Activated naive CD8-positive, alpha-beta T cell treated with anti-CD3 and anti-CD28 coated beads, Interleukin-2, amount 10 ng/mL, durations not matched to agents 7 days and 5 days (primary cell): ENCODE measurements at regions not wholly inside any gene's neighbourhood (a gene's known extent, or its start where the extent isn't known, plus 50 kb on each side); places are given as distances from the start of the nearest gene placed in this dataset.

Experiments used
- ATAC-seq: fragments of 150-1000 bp; cut with Tn5 transposase; one replicate; pipeline ENCODE4 v1.10.0; 2021; ENCODE audit warnings: low read depth, moderate library complexity
- POLR2A ChIA-PET: fragments of 350-600 bp; sonication (Branson Sonifier 250); formaldehyde crosslinking; loops from one replicate; lab custom pipeline; 2021; ENCODE audit warnings: antibody characterized with exemption; lab: Charles Lee
- DNase-seq: peaks from one replicate; pipeline ENCODE4 v3.0.0; 2021
- H3K27ac Mint-ChIP-seq: one replicate; pipeline ENCODE4 v1.8.0; 2022; ENCODE audit warnings: mild to moderate bottlenecking, mixed read lengths
- H3K27me3 Mint-ChIP-seq: one replicate; pipeline ENCODE4 v1.8.0; 2022; ENCODE audit warnings: mild to moderate bottlenecking, moderate library complexity, mixed read lengths
- H3K36me3 Mint-ChIP-seq: one replicate; pipeline ENCODE4 v1.8.0; 2021; ENCODE audit warnings: mild to moderate bottlenecking, mixed read lengths
- H3K4me1 Mint-ChIP-seq: one replicate; pipeline ENCODE4 v1.8.0; 2021; ENCODE audit warnings: mixed read lengths
- H3K4me3 Mint-ChIP-seq: one replicate; pipeline ENCODE4 v1.8.0; 2022; ENCODE audit warnings: mild to moderate bottlenecking, moderate library complexity, mixed read lengths
- H3K9me3 Mint-ChIP-seq: one replicate; pipeline ENCODE4 v1.8.0; 2021; ENCODE audit warnings: mixed read lengths

DNA sequence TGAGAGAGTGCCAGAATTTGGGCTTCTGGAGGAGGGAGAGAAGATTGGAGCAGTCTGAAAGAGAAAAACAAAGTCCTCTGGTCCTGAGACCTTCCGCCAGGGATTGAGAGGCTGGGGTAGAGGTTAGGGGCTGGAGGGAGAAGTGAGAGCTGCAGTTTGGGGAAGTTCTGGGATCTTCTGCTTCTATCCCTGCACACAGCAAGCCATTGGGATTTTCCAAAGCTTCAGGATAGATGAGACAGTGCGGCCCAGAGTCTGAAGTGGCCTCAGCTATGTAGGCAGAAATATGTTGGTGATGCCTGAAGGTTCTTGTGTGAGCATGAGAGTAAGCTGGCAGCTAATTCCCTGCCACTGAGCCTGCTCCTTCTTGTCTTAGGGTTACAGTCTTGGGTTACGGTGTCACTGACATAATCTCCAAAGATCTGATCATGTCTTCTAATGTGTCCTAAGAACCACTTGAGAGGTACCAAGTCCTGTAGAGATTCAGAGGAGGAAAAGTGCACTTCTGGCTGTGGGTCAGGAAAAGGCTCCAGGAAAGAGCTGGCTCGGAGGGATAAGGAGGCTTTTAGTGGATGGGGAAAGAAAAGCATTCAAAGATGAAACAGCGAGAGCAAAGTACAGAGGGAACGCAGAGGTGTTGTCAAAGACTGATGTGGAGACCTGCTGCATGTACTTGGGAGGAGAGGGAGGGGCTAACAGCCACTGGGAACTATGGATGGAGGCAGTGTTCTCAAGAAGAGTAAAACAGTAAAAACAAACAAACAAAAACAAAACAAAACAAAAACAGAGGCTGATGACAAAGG, 131.1 kb upstream of the MYLIP start:
- Mint-ChIP-seq H3K27ac (no peak overlapping the region), H3K9me3 (no peaks in the 10 kb centered on the region), H3K36me3 (no peaks in the 10 kb centered on the region), H3K4me1 (peaks cover 4% of the 10 kb centered on the region), H3K27me3 (peaks cover 2% of the 10 kb centered on the region), H3K4me3 (no peak overlapping the region)
- POLR2A ChIA-PET = no interaction called here
- DNase-seq = no peak
- ATAC-seq = no peak

DNA sequence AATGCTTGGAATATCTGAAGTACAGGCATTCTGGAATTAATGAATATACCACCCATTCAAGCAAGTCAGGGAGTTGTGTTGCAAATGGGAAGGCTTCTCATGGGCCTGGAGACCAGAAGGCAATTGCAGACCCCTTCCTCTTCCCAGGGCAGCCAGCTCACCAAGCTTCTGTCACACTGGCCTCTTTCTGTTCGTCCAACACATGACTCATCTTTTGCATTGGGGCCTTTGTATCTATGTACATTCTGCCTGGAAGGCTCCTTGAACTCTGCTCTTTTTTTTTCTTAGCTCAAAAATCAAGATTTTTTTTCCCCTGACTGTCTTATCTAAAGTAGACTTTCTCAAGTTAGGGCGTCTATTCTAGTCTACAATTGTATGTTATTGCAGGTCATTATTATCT, 132.9 kb upstream of the MYLIP start:
- POLR2A ChIA-PET = no interaction called here
- Mint-ChIP-seq H3K9me3 (no peaks in the 10 kb centered on the region), H3K27me3 (peaks cover 2% of the 10 kb centered on the region), H3K4me1 (peaks cover 4% of the 10 kb centered on the region), H3K27ac (no peak overlapping the region), H3K4me3 (no peak overlapping the region), H3K36me3 (no peaks in the 10 kb centered on the region)
- DNase-seq = no peak
- ATAC-seq = no peak

DNA sequence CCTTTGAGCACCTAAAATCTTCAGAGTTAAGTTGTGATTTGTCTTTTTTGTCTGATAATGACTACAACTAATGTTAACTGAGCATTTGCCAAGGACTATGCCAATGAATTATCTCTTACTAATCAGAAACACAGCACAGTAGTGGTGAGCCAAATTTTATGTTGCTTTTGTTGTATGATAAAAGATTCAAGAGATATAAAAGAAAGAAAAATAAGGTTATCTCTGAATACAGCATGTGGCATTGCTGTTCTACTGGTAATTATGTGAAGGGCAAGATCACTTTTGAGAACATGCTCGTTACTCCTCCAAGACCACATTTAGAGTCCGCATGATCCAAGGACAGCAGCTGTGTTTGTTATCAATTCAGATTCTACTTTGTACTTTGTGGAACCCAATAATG, 133.4 kb upstream of the MYLIP start:
- Mint-ChIP-seq H3K9me3 (no peaks in the 10 kb centered on the region), H3K4me3 (no peak overlapping the region), H3K36me3 (no peaks in the 10 kb centered on the region), H3K27me3 (peaks cover 2% of the 10 kb centered on the region), H3K4me1 (peaks cover 4% of the 10 kb centered on the region), H3K27ac (no peak overlapping the region)
- ATAC-seq (no peak), DNase-seq (no peak)
- POLR2A ChIA-PET = no interaction called here

- Mint-ChIP-seq H3K4me1 (peaks cover 4% of the 10 kb centered on the region), H3K27me3 (peaks cover 5% of the 10 kb centered on the region), H3K36me3 (no peaks in the 10 kb centered on the region), H3K4me3 (no peak overlapping the region), H3K27ac (no peak overlapping the region), H3K9me3 (no peaks in the 10 kb centered on the region)
- POLR2A ChIA-PET = no interaction called here
- DNase-seq = no peak
- no peak for ATAC-seq
Measured at GRCh38 chr6:15994814-15995459, 133.9 kb upstream of the MYLIP start.

GRCh38 chr6:15993716-15994228, 135.1 kb upstream of the MYLIP start:
- no peaks in the 10 kb centered on the region for H3K36me3 Mint-ChIP-seq
- no peak overlapping the region for H3K4me3 Mint-ChIP-seq
- H3K27ac Mint-ChIP-seq = no peak overlapping the region
- ATAC-seq (no peak), DNase-seq (no peak)
- POLR2A ChIA-PET = no interaction called here
- H3K9me3 Mint-ChIP-seq = no peaks in the 10 kb centered on the region
- H3K27me3 Mint-ChIP-seq = peaks cover 4% of the 10 kb centered on the region
- peaks cover 4% of the 10 kb centered on the region for H3K4me1 Mint-ChIP-seq

- Mint-ChIP-seq H3K27me3 (peaks cover 7% of the 10 kb centered on the region), H3K27ac (no peak overlapping the region), H3K9me3 (no peaks in the 10 kb centered on the region), H3K4me3 (no peak overlapping the region), H3K36me3 (no peaks in the 10 kb centered on the region), H3K4me1 (peaks cover 4% of the 10 kb centered on the region)
- POLR2A ChIA-PET = no interaction called here
- no peak for DNase-seq
- ATAC-seq = no peak
Measured at GRCh38 chr6:15990179-15990578, 138.7 kb upstream of the MYLIP start.

- no peak for ATAC-seq
- no peak for DNase-seq
- H3K4me1 Mint-ChIP-seq = no peaks in the 10 kb centered on the region
- H3K4me3 Mint-ChIP-seq = no peak overlapping the region
- H3K27ac Mint-ChIP-seq = no peak overlapping the region
- H3K27me3 Mint-ChIP-seq = peaks cover 7% of the 10 kb centered on the region
- POLR2A ChIA-PET = no interaction called here
- H3K36me3 Mint-ChIP-seq = no peaks in the 10 kb centered on the region
- H3K9me3 Mint-ChIP-seq = no peaks in the 10 kb centered on the region
Measured at GRCh38 chr6:15989397-15989796, 139.5 kb upstream of the MYLIP start.

DNA sequence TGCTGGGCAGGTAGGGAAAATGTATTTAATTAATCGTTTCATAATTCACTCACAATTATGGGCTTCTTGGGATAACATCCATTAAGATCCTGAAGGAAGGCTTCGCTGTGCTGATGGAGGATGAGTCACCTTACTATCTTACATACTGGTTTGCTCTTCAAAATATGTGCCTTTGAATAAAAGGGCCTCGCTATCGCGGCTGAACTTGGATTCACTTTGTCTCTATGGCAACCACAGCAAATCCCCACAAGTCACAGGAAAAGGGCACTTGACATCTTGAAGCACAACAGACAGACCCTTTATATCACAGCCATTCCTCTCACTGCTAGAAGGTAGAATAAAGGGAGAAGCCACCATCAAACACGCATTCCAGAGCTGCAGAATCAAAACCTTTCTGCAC, 141.3 kb upstream of the MYLIP start:
- ATAC-seq = no peak
- no peak for DNase-seq
- H3K27ac Mint-ChIP-seq = no peak overlapping the region
- H3K4me1 Mint-ChIP-seq = no peaks in the 10 kb centered on the region
- H3K36me3 Mint-ChIP-seq = no peaks in the 10 kb centered on the region
- H3K27me3 Mint-ChIP-seq = peaks cover 9% of the 10 kb centered on the region
- POLR2A ChIA-PET = no interaction called here
- peaks cover 1% of the 10 kb centered on the region for H3K9me3 Mint-ChIP-seq
- no peak overlapping the region for H3K4me3 Mint-ChIP-seq

- POLR2A ChIA-PET = no interaction called here
- Mint-ChIP-seq H3K27ac (no peak overlapping the region), H3K36me3 (no peaks in the 10 kb centered on the region), H3K27me3 (peaks cover 9% of the 10 kb centered on the region), H3K4me3 (no peak overlapping the region), H3K4me1 (no peaks in the 10 kb centered on the region), H3K9me3 (peaks cover 1% of the 10 kb centered on the region)
- ATAC-seq = no peak
- no peak for DNase-seq
Measured at GRCh38 chr6:15986027-15986629, 142.8 kb upstream of the MYLIP start.

- H3K27me3 Mint-ChIP-seq = peaks cover 9% of the 10 kb centered on the region
- H3K36me3 Mint-ChIP-seq = no peaks in the 10 kb centered on the region
- H3K9me3 Mint-ChIP-seq = peaks cover 1% of the 10 kb centered on the region
- H3K27ac Mint-ChIP-seq = no peak overlapping the region
- no peaks in the 10 kb centered on the region for H3K4me1 Mint-ChIP-seq
- POLR2A ChIA-PET = no interaction called here
- ATAC-seq = no peak
- DNase-seq = no peak
- no peak overlapping the region for H3K4me3 Mint-ChIP-seq
Measured at GRCh38 chr6:15985379-15985959, 143.4 kb upstream of the MYLIP start.

DNA sequence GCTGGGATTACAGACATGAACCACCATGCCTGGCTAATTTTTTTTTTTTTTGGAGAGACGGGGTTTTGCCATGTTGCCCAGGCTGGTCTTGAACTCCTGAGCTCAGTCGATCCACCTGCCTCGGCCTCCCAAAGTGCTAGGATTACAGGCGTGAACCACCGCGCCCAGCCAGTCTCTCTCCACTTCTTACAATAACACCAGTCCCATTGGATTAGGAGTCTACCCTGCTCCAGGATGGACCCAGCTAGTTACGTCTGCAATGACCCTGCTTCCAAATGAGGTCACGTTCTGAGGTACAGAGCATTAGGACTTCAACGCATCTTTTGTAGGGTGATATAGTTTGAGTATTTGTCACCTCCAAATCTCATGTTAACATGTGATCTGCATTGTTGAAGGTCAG, 146.9 kb upstream of the MYLIP start:
- H3K4me3 Mint-ChIP-seq = no peak overlapping the region
- DNase-seq = no peak
- POLR2A ChIA-PET = no interaction called here
- no peaks in the 10 kb centered on the region for H3K4me1 Mint-ChIP-seq
- peaks cover 8% of the 10 kb centered on the region for H3K27me3 Mint-ChIP-seq
- ATAC-seq = no peak
- no peak overlapping the region for H3K27ac Mint-ChIP-seq
- peaks cover 3% of the 10 kb centered on the region for H3K9me3 Mint-ChIP-seq
- H3K36me3 Mint-ChIP-seq = no peaks in the 10 kb centered on the region

DNA sequence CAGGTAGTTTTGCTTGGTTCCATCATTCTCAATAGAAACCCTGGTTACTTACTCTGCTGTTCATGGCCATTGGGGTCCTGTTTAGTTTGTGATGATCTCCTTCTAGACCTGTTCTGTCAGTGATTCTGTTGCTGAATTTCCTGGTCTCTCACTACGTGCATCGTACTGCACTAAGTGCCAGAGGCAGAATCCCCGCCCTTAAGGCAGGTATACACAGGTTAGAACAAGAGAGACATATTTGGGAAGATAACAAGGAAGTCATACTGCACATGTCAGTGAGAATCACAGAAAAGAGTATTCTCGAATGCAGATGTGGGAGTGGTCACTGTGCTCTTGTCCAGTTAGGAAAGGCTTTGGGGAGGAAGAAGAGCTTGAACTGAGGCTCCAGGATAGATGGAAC, 148.1 kb upstream of the MYLIP start:
- Mint-ChIP-seq H3K27ac (no peak overlapping the region), H3K9me3 (peaks cover 3% of the 10 kb centered on the region), H3K4me3 (no peak overlapping the region), H3K4me1 (no peaks in the 10 kb centered on the region), H3K27me3 (peaks cover 8% of the 10 kb centered on the region), H3K36me3 (no peaks in the 10 kb centered on the region)
- ATAC-seq = no peak
- POLR2A ChIA-PET = no interaction called here
- DNase-seq = no peak

GRCh38 chr6:15978426-15978825, 150.5 kb upstream of the MYLIP start:
- Mint-ChIP-seq H3K27ac (no peak overlapping the region), H3K4me3 (no peak overlapping the region), H3K27me3 (peaks cover 5% of the 10 kb centered on the region), H3K36me3 (no peaks in the 10 kb centered on the region), H3K4me1 (no peaks in the 10 kb centered on the region), H3K9me3 (peaks cover 6% of the 10 kb centered on the region)
- POLR2A ChIA-PET = no interaction called here
- DNase-seq = no peak
- ATAC-seq = no peak
